Mesenchymal stem cell (in vitro differentiated cells and primary cell): ENCODE measurements at regions not wholly inside any gene's neighbourhood (a gene's known extent, or its start where the extent isn't known, plus 50 kb on each side); places are given as distances from the start of the nearest gene placed in this dataset.

ENCODE experiments used
- DNase-seq: peaks from one replicate; pipeline ENCODE4 v3.0.0-alpha.2; 2013
- H2AFZ ChIP-seq: one replicate; pipeline ENCODE4 v1.6.1; 2013; ENCODE audit warnings: low read depth, mild to moderate bottlenecking, control low read depth, inconsistent platforms, low read length, moderate library complexity
- H2AK5ac ChIP-seq: 2 replicates; pipeline ENCODE4 v1.6.1; 2013; ENCODE audit warnings: low read length, moderate library complexity, mild to moderate bottlenecking, inconsistent platforms; ENCODE audit not compliant: severe bottlenecking
- H2BK120ac ChIP-seq: one replicate; pipeline ENCODE4 v1.6.1; 2013; ENCODE audit warnings: low read depth, mild to moderate bottlenecking, inconsistent platforms, low read length, moderate library complexity
- H2BK12ac ChIP-seq, 2 experiments: one replicate each; pipeline ENCODE4 v1.6.1; 2013; ENCODE audit warnings: inconsistent platforms in 2 of 2, low read length in 2 of 2, mild to moderate bottlenecking in 2 of 2, moderate library complexity in 2 of 2, control low read depth in 1 of 2
- H2BK15ac ChIP-seq: one replicate; pipeline ENCODE4 v1.6.1; 2013; ENCODE audit warnings: mild to moderate bottlenecking, low read depth, inconsistent platforms; ENCODE audit not compliant: poor library complexity, severe bottlenecking
- H2BK5ac ChIP-seq: 2 replicates; pipeline ENCODE4 v1.6.1; 2013; ENCODE audit warnings: low read depth, mild to moderate bottlenecking, low read length, control low read depth, inconsistent platforms; ENCODE audit not compliant: poor library complexity, severe bottlenecking
- H3K14ac ChIP-seq, 2 experiments: one replicate each; pipeline ENCODE4 v1.6.1; 2013; ENCODE audit warnings: inconsistent platforms in 2 of 2, low read length in 2 of 2, control low read depth in 1 of 2, mild to moderate bottlenecking in 1 of 2, moderate library complexity in 1 of 2
- H3K18ac ChIP-seq, 2 experiments: one replicate each; pipeline ENCODE4 v1.6.1; 2013; ENCODE audit warnings: inconsistent platforms in 2 of 2, low read length in 2 of 2, control low read depth in 1 of 2, low read depth in 1 of 2, mild to moderate bottlenecking in 1 of 2
- H3K23ac ChIP-seq, 2 experiments: one replicate each; pipeline ENCODE4 v1.6.1; 2013; ENCODE audit warnings: inconsistent platforms in 2 of 2, low read length in 2 of 2, mild to moderate bottlenecking in 2 of 2, moderate library complexity in 2 of 2, control low read depth in 1 of 2
- H3K27ac ChIP-seq: 2 replicates; pipeline ENCODE4 v1.5.1; 2013; ENCODE audit warnings: mild to moderate bottlenecking, moderate library complexity, low read length, control low read depth, inconsistent platforms; ENCODE audit not compliant: poor library complexity, severe bottlenecking
- H3K27me3 ChIP-seq, 2 experiments: 2 replicates each; pipeline versions ENCODE4 v1.6.1 to v1.7.0; 2013; ENCODE audit warnings: low read length in 2 of 2, mild to moderate bottlenecking in 2 of 2, moderate library complexity in 2 of 2, control low read depth in 1 of 2, inconsistent platforms in 1 of 2; ENCODE audit not compliant: control insufficient read depth in 1 of 2, insufficient read depth in 1 of 2
- H3K36me3 ChIP-seq, 2 experiments: 2 replicates each; pipeline versions ENCODE4 v1.6.1 to v1.7.0; 2013; ENCODE audit warnings: low read length in 2 of 2, control low read depth in 1 of 2, inconsistent platforms in 1 of 2, low read depth in 1 of 2, mild to moderate bottlenecking in 1 of 2; ENCODE audit not compliant: insufficient read depth in 2 of 2, control insufficient read depth in 1 of 2
- H3K4ac ChIP-seq, 2 experiments: one replicate each; pipeline ENCODE4 v1.6.1; 2013; ENCODE audit warnings: inconsistent platforms in 2 of 2, low read length in 2 of 2, mild to moderate bottlenecking in 2 of 2, moderate library complexity in 2 of 2, control low read depth in 1 of 2, low read depth in 1 of 2
- H3K4me1 ChIP-seq: 2 replicates; pipeline ENCODE4 v1.6.1; 2013; ENCODE audit warnings: low read depth, low read length, control low read depth; ENCODE audit not compliant: control insufficient read depth, insufficient read depth
- H3K4me2 ChIP-seq: 2 replicates; pipeline ENCODE4 v1.6.1; 2013; ENCODE audit warnings: low read length, mild to moderate bottlenecking, inconsistent platforms; ENCODE audit not compliant: poor library complexity, severe bottlenecking
- H3K4me3 ChIP-seq, 2 experiments: 2 replicates each; pipeline versions ENCODE4 v1.5.1 to v1.7.0; 2013; ENCODE audit warnings: low read length in 2 of 2, mild to moderate bottlenecking in 2 of 2, control low read depth in 1 of 2, low read depth in 1 of 2; ENCODE audit not compliant: insufficient read depth in 1 of 2
- H3K79me1 ChIP-seq: replicated peaks from 2 replicates; pipeline ENCODE4 v1.6.1; 2013; ENCODE audit warnings: mild to moderate bottlenecking, control low read depth, low read length, inconsistent platforms; ENCODE audit not compliant: poor library complexity, severe bottlenecking
- H3K9ac ChIP-seq: 2 replicates; pipeline ENCODE4 v1.7.0; 2013; ENCODE audit warnings: mild to moderate bottlenecking, low read length, moderate library complexity
- H3K9me3 ChIP-seq: 2 replicates; pipeline ENCODE4 v1.7.0; 2013; ENCODE audit warnings: mild to moderate bottlenecking, low read length; ENCODE audit not compliant: control insufficient read depth
- H4K8ac ChIP-seq: one replicate; pipeline ENCODE4 v1.6.1; 2013; ENCODE audit warnings: inconsistent platforms, mild to moderate bottlenecking, low read length, moderate library complexity
- H4K91ac ChIP-seq: one replicate; pipeline ENCODE4 v1.6.1; 2013; ENCODE audit warnings: mild to moderate bottlenecking, low read length, inconsistent platforms
- WGBS: methylation state at CpG from one replicate; pipeline ENCODE4 v1.1.7; 2013; ENCODE audit warnings: mixed read lengths; 5-methylcytosine and 5-hydroxymethylcytosine counted together

DNA sequence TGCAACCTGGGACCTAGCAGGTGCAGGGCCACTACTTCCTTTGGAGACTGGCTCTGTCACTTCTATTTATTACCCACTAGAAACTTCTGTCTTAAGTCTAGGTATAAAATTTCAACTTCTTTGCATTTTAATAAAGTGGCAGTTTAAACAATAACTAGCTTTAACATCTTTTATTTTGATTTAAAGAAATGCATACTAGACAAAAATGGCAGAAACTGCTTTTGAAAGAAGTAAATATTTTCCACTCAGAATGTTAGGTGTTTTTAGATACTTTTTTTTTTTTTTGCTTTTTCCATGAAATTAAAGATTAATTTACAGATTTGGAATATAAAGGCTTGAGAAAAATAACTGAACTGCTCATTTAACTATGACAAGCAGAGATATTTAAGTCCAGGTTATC, 1477.6 kb downstream of the KCNT2 start:
- Histone ChIP-seq H3K4me3 (no peak overlapping the region), H3K9ac (no peak overlapping the region), H3K27me3 (no peaks in the 10 kb centered on the region), H2BK12ac (no peak overlapping the region), H2BK5ac (no peak overlapping the region), H2AFZ (no peak overlapping the region), H3K79me1 (no peaks in the 10 kb centered on the region), H3K9me3 (peaks cover 5% of the 10 kb centered on the region), H2BK120ac (no peak overlapping the region), H3K23ac (no peak overlapping the region), H3K27ac (no peak overlapping the region), H4K91ac (no peak overlapping the region), H3K4me2 (no peak overlapping the region), H2BK15ac (no peak overlapping the region), H3K18ac (no peak overlapping the region), H3K36me3 (no peaks in the 10 kb centered on the region), H4K8ac (no peak overlapping the region), H3K4me1 (no peaks in the 10 kb centered on the region), H3K14ac (no peak overlapping the region), H2AK5ac (no peak overlapping the region), H3K4ac (no peak overlapping the region)
- no peak for DNase-seq

DNA sequence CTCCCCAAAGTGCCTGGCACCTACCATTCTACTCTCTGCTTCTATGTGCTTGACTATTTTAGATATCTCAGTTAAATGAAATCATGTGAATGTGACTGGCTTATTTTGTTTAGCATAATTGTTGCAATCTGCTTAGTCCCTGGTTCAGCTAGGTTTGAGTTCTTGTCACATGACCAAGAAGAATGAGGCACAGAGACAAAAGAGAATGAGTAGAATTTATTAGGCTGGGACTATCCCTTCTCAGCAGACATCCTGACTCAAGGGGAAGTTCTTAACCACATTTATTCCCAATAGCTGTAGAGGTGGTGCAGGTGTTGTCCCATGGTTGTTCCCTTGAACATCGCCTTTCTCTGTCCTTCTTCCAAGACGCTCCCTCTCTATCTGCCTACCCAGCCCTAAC, 1485.7 kb downstream of the KCNT2 start:
- Histone ChIP-seq H3K27ac (no peak overlapping the region), H3K9me3 (no peaks in the 10 kb centered on the region), H2BK120ac (no peak overlapping the region), H2BK15ac (no peak overlapping the region), H2BK5ac (no peak overlapping the region), H3K27me3 (no peaks in the 10 kb centered on the region), H3K18ac (no peak overlapping the region), H2AFZ (no peak overlapping the region), H3K79me1 (no peaks in the 10 kb centered on the region), H3K14ac (no peak overlapping the region), H2BK12ac (no peak overlapping the region), H4K91ac (no peak overlapping the region), H3K4me2 (no peak overlapping the region), H4K8ac (no peak overlapping the region), H2AK5ac (no peak overlapping the region), H3K4me3 (no peak overlapping the region), H3K23ac (no peak overlapping the region), H3K4ac (no peak overlapping the region), H3K36me3 (no peaks in the 10 kb centered on the region), H3K4me1 (no peaks in the 10 kb centered on the region), H3K9ac (no peak overlapping the region)
- DNase-seq, result no peak
- WGBS, result 100% methylated on average over 2 of the region's 2 CpGs

- no peaks in the 10 kb centered on the region for H3K4me1 ChIP-seq
- no peak overlapping the region for H3K23ac ChIP-seq
- H2BK5ac ChIP-seq, result no peak overlapping the region
- H2AFZ ChIP-seq, result no peak overlapping the region
- H2BK120ac ChIP-seq, result no peak overlapping the region
- H3K4me3 ChIP-seq, result no peak overlapping the region
- H3K79me1 ChIP-seq, result no peaks in the 10 kb centered on the region
- no peak overlapping the region for H2BK15ac ChIP-seq
- no peak overlapping the region for H4K8ac ChIP-seq
- no peak for DNase-seq
- no peak overlapping the region for H3K14ac ChIP-seq
- H3K9me3 ChIP-seq, result no peaks in the 10 kb centered on the region
- H3K18ac ChIP-seq, result no peak overlapping the region
- no peak overlapping the region for H2BK12ac ChIP-seq
- no peak overlapping the region for H3K4ac ChIP-seq
- H4K91ac ChIP-seq, result no peak overlapping the region
- no peaks in the 10 kb centered on the region for H3K36me3 ChIP-seq
- no peak overlapping the region for H3K27ac ChIP-seq
- no peak overlapping the region for H2AK5ac ChIP-seq
- H3K9ac ChIP-seq, result no peak overlapping the region
- no peak overlapping the region for H3K4me2 ChIP-seq
- no peaks in the 10 kb centered on the region for H3K27me3 ChIP-seq
These were observed 1494.8 kb downstream of the KCNT2 start for GRCh38 chr1:195113471-195113870.

DNA sequence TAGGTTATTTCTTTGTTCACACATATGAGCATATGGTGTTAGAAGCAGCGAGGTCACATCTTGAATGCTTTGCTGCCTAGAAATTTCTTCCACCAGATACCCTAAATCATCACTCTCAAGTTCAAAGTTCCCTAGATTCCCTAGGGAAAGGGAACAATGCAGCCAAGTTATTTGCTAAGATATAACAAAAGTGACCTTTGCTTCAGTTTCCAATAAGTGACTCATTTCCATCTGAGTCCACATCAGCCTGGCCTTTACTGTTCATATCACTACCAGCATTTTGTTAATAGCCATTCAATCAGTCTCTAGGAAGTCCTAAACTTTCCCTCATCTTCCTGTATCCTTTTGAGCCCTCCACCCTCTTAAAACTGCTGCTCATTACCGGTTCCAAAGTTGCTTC, 1502.5 kb downstream of the KCNT2 start:
- Histone ChIP-seq H4K91ac (no peak overlapping the region), H3K27ac (no peak overlapping the region), H3K18ac (no peak overlapping the region), H3K4me3 (no peak overlapping the region), H3K4ac (no peak overlapping the region), H3K23ac (no peak overlapping the region), H3K4me2 (no peak overlapping the region), H3K79me1 (no peaks in the 10 kb centered on the region), H4K8ac (no peak overlapping the region), H3K4me1 (no peaks in the 10 kb centered on the region), H3K36me3 (no peaks in the 10 kb centered on the region), H3K14ac (no peak overlapping the region), H2AK5ac (no peak overlapping the region), H3K9ac (no peak overlapping the region), H3K9me3 (peaks cover 15% of the 10 kb centered on the region), H3K27me3 (no peaks in the 10 kb centered on the region), H2BK5ac (no peak overlapping the region), H2BK12ac (no peak overlapping the region), H2BK120ac (no peak overlapping the region), H2AFZ (no peak overlapping the region), H2BK15ac (no peak overlapping the region)
- DNase-seq, result no peak
- 24% methylated on average over 2 of the region's 2 CpGs for WGBS
